PC-3 (cell line): ENCODE measurements at regions not wholly inside any gene's neighbourhood (a gene's known extent, or its start where the extent isn't known, plus 50 kb on each side); places are given as distances from the start of the nearest gene placed in this dataset.

Experiments
- EZH2phosphoT487 ChIP-seq: fragments of 300-600 bp; sonication (generic); IDR thresholded peaks from 2 replicates; pipeline ENCODE4 v1.6.1; 2018; ENCODE audit warnings: mild to moderate bottlenecking, antibody characterized with exemption, low read length, borderline replicate concordance
- TF ChIP-seq, protein P1 (sequence below): fragments of 300-600 bp; sonication (generic); conservative IDR thresholded peaks from 2 replicates; pipeline ENCODE4 v1.5.1; 2017; ENCODE audit warnings: antibody characterized with exemption, low read depth, mild to moderate bottlenecking, low read length

DNA sequence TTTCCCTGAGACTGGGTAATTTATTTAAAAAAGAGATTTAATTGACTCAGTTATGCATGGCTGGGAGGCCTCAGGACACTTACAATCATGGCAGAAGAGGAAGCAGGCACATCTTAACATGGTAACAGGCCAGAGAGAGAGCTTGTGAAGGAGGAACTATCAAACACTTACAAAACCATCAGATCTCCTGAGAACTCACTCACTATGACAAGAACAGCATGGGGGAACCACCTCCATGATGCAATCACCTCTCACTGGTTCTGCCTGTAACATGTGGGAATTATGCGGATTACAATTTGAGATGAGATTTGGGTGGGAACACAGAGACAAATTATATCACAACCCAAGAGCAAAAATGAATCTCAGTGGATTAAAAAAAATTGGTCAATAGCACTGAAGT, 416.0 kb upstream of the TMCO5A start:
- no peak for TF ChIP-seq EZH2phosphoT487
- TF ChIP-seq, protein P1, sequence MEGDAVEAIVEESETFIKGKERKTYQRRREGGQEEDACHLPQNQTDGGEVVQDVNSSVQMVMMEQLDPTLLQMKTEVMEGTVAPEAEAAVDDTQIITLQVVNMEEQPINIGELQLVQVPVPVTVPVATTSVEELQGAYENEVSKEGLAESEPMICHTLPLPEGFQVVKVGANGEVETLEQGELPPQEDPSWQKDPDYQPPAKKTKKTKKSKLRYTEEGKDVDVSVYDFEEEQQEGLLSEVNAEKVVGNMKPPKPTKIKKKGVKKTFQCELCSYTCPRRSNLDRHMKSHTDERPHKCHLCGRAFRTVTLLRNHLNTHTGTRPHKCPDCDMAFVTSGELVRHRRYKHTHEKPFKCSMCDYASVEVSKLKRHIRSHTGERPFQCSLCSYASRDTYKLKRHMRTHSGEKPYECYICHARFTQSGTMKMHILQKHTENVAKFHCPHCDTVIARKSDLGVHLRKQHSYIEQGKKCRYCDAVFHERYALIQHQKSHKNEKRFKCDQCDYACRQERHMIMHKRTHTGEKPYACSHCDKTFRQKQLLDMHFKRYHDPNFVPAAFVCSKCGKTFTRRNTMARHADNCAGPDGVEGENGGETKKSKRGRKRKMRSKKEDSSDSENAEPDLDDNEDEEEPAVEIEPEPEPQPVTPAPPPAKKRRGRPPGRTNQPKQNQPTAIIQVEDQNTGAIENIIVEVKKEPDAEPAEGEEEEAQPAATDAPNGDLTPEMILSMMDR: no peak
